ENCODE measurements at regions not wholly inside any gene's neighbourhood (a gene's known extent, or its start where the extent isn't known, plus 50 kb on each side); places are given as distances from the start of the nearest gene placed in this dataset.

- Mint-ChIP-seq H3K27ac (no peak overlapping the region), H3K9me3 (no peaks in the 10 kb centered on the region), H3K4me3 (no peak overlapping the region), H3K36me3 (ENCODE audit: low read depth) (no peaks in the 10 kb centered on the region), H3K4me1 (no peaks in the 10 kb centered on the region), H3K27me3 (ENCODE audit: insufficient read depth, low read depth, poor library complexity) (peaks cover 2% of the 10 kb centered on the region)
- DNase-seq (ENCODE audit: low spot score) (no peak), ATAC-seq (no peak)
- Histone ChIP-seq H3K36me3 (ENCODE audit: insufficient read depth) (no peaks in the 10 kb centered on the region), H3K4me3 (no peak overlapping the region), H3K27ac (ENCODE audit: low read depth) (no peak overlapping the region), H3K79me2 (replicated peaks; ENCODE audit: insufficient read depth) (no peaks in the 10 kb centered on the region), H3K4me2 (no peak overlapping the region), H3K27me3 (ENCODE audit: insufficient read depth) (no peaks in the 10 kb centered on the region), H3K9me2 (ENCODE audit: insufficient read depth) (no peaks in the 10 kb centered on the region), H2AFZ (no peak overlapping the region), H3K4me1 (ENCODE audit: insufficient read depth) (no peaks in the 10 kb centered on the region), H3F3A (replicated peaks; ENCODE audit: low read depth) (no peaks in the 10 kb centered on the region), H4K20me1 (replicated peaks; ENCODE audit: insufficient read depth) (no peaks in the 10 kb centered on the region)
- TF ChIP-seq REST (IDR thresholded peaks at IDR 0.05; ENCODE audit: unreplicated experiment) (no peak), POLR2AphosphoS5 (IDR thresholded peaks at IDR 0.05; ENCODE audit: low read depth) (no peak), CTCF (conservative IDR thresholded peaks at IDR 0.05; ENCODE audit: low read depth in 2 of 2) (no peak), ZNF331 (CRISPR knock-in tag; IDR thresholded peaks at IDR 0.05; ENCODE audit: low read depth) (no peak), JUNB (IDR thresholded peaks at IDR 0.05; ENCODE audit: unreplicated experiment) (no peak), CREB1 (CRISPR knock-in tag; IDR thresholded peaks at IDR 0.05; ENCODE audit: low read depth) (no peak), ZNF462 (CRISPR knock-in tag; IDR thresholded peaks at IDR 0.05) (no peak), EZH2phosphoT487 (IDR thresholded peaks at IDR 0.05; ENCODE audit: unreplicated experiment) (no peak), ETS1 (IDR thresholded peaks at IDR 0.05) (no peak), ZNF114 (CRISPR knock-in tag; IDR thresholded peaks at IDR 0.05) (no peak), EZH2 (IDR thresholded peaks at IDR 0.05; ENCODE audit: low read depth, unreplicated experiment) (no peak), NANOG (IDR thresholded peaks at IDR 0.05; ENCODE audit: borderline replicate concordance) (no peak), STAT1 (IDR thresholded peaks at IDR 0.05; ENCODE audit: unreplicated experiment) (no peak)
Measured at GRCh38 chr2:225794652-225795400, 395.3 kb downstream of the NYAP2 start.
